HG03039 (cell line): ENCODE measurements at regions not wholly inside any gene's neighbourhood (a gene's known extent, or its start where the extent isn't known, plus 50 kb on each side); places are given as distances from the start of the nearest gene placed in this dataset.

Source experiments
- ATAC-seq: cut with Tn5 transposase; IDR thresholded peaks from one replicate; pipeline ENCODE4 v1.9.1; 2021; ENCODE audit warnings: mild to moderate bottlenecking, moderate library complexity; ENCODE audit not compliant: unreplicated experiment

GRCh38 chr13:103194871-103195270 lies 128.7 kb upstream of the SLC10A2 start:
- no peak for ATAC-seq

- ATAC-seq: no peak
Observed at GRCh38 chr13:103192511-103193135, 126.4 kb upstream of the SLC10A2 start.

GRCh38 chr13:103190841-103191240 lies 124.6 kb upstream of the SLC10A2 start:
- no peak for ATAC-seq

- ATAC-seq: no peak
Observed at GRCh38 chr13:103188713-103189326, 122.6 kb upstream of the SLC10A2 start.

GRCh38 chr13:103187721-103188156 lies 121.5 kb upstream of the SLC10A2 start:
- ATAC-seq: no peak

- no peak for ATAC-seq
Observed at GRCh38 chr13:103184413-103184812, 118.2 kb upstream of the SLC10A2 start.

GRCh38 chr13:103178986-103179943 lies 113.0 kb upstream of the SLC10A2 start:
- no peak for ATAC-seq

GRCh38 chr13:103174966-103175365 lies 108.7 kb upstream of the SLC10A2 start:
- ATAC-seq: no peak

- ATAC-seq: no peak
Observed at GRCh38 chr13:103168901-103169508, 102.8 kb upstream of the SLC10A2 start.

GRCh38 chr13:103164251-103164650 lies 98.0 kb upstream of the SLC10A2 start:
- ATAC-seq: no peak

- no peak for ATAC-seq
Observed at GRCh38 chr13:103161476-103161875, 95.3 kb upstream of the SLC10A2 start.

- ATAC-seq: no peak
Observed at GRCh38 chr13:103157434-103158145, 91.4 kb upstream of the SLC10A2 start.

- ATAC-seq: no peak
Observed at GRCh38 chr13:103157016-103157415, 90.8 kb upstream of the SLC10A2 start.

GRCh38 chr13:103156346-103156998 lies 90.3 kb upstream of the SLC10A2 start:
- no peak for ATAC-seq

GRCh38 chr13:103153466-103153865 lies 87.2 kb upstream of the SLC10A2 start:
- ATAC-seq: no peak

GRCh38 chr13:103147961-103148360 lies 81.7 kb upstream of the SLC10A2 start:
- no peak for ATAC-seq

- no peak for ATAC-seq
Observed at GRCh38 chr13:103145442-103145841, 79.2 kb upstream of the SLC10A2 start.

- ATAC-seq: no peak
Observed at GRCh38 chr13:103143432-103143831, 77.2 kb upstream of the SLC10A2 start.

- ATAC-seq: no peak
Observed at GRCh38 chr13:103142151-103142550, 75.9 kb upstream of the SLC10A2 start.
